22Rv1 (cell line): ENCODE measurements at regions not wholly inside any gene's neighbourhood (a gene's known extent, or its start where the extent isn't known, plus 50 kb on each side); places are given as distances from the start of the nearest gene placed in this dataset.

Experiments used
- CTCF ChIP-seq: fragments of 450-650 bp; IDR thresholded peaks from 2 replicates; pipeline ENCODE4 v1.5.1; 2017; ENCODE audit warnings: mild to moderate bottlenecking
- ZFX ChIP-seq: fragments of 450-650 bp; IDR thresholded peaks from 2 replicates; pipeline ENCODE4 v1.6.1; 2017; ENCODE audit warnings: antibody characterized with exemption, borderline replicate concordance

GRCh38 chr4:66766557-66766956 lies 778.7 kb downstream of the CENPC start:
- no peak for TF ChIP-seq CTCF
- no peak for TF ChIP-seq ZFX
